SIG-M5 treated with dmso at 0.1 percent for 504 hours (cell line): ENCODE measurements at regions not wholly inside any gene's neighbourhood (a gene's known extent, or its start where the extent isn't known, plus 50 kb on each side); places are given as distances from the start of the nearest gene placed in this dataset.

ENCODE experiments used
- DNase-seq: peaks from one replicate; lab custom pipeline; 2025; ENCODE audit not compliant: unreplicated experiment; lab: John Stamatoyannopoulos, UW

- no peak for DNase-seq
Measured at GRCh38 chr16:49081554-49081953, 200.1 kb downstream of the CBLN1 start.

DNA sequence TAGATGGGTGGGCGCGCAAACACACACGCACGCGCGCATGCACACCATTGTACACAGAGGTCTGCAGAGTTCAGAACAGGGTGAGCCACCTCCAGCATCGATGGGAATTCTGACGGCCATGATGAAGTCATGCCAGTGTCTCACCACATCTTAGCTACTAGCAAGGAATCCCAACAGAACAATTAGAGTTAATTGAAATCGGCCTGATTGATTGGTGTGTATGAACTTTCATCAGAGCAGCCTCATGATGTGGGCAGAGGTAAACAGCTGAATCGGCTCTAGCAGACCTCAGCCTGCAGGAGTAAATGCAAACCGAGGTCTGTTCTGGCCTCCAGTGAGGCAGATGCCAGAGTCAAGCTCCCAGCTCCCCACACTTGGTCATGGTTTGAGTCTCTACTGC lies 200.6 kb downstream of the CBLN1 start:
- DNase-seq = no peak

DNA sequence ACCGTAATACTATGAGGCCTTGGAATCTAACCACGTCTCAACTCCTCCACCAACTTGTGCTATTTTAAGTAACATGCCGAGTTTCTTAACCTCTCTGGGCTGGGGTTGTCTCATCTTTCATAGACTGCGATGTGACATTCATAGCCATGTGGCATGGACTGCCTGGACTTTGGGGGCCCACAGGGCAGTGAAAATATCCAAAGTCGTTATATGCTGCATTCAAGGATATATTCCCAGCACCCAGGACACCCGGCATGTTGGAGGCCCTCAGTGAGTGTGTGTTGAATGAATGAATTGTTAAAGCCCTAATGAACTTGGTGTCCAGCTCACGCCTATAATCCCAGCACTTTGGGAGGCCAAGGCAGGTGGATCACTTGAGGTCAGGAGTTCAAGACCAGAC lies 203.1 kb downstream of the CBLN1 start:
- DNase-seq = no peak

GRCh38 chr16:49078104-49078503 lies 203.5 kb downstream of the CBLN1 start:
- DNase-seq = no peak

- DNase-seq = no peak
Measured at GRCh38 chr16:49075709-49076108, 205.9 kb downstream of the CBLN1 start.

- no peak for DNase-seq
Measured at GRCh38 chr16:49068224-49068623, 213.4 kb downstream of the CBLN1 start.

DNA sequence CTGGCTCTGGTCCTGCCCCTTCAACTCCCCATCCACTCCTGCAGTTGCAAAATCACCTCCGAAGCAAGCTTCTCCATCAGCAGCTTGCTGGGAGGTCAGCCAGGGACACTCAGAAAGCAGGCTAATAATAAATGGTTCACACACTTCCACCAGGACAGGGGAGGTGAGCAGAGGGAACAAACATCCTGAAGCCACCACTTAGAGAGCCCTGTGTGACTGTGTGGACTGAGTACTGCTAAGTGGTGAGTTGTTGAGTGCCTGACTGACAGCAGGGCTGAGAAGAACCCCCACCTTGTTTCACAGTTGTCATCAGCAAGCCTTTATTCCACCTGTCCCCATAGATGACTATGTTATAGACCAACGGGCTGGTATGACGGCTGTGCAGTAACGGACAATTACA lies 213.9 kb downstream of the CBLN1 start:
- no peak for DNase-seq

DNA sequence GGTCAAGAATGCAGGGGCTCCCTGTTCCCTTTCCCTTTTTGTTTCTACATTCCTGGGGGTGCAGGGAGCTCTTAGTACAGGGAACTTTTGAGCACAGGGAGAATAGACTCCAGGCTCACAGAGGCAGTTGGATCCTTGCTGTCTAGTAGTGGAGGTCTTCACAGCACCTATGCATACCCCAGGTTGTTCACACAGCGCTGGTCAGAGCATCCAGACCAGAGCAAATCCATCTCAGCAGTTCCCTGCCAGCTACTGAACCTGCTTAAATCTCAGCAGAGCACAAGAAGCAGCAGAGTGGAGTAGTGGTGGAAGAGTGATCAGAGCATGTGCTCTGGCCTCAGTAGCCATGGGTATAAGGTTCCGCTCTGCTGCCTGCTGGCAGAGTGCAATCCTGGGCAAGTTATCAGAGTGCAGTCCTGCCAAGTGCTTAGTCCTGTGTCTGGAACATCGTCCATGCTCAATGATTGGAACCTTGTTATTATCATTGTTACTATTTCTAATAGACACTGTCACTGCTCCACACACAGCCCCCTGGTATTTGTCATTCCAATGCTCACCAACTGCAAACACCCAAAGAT lies 220.4 kb downstream of the CBLN1 start:
- no peak for DNase-seq

GRCh38 chr16:49060728-49061127 lies 220.9 kb downstream of the CBLN1 start:
- no peak for DNase-seq

DNA sequence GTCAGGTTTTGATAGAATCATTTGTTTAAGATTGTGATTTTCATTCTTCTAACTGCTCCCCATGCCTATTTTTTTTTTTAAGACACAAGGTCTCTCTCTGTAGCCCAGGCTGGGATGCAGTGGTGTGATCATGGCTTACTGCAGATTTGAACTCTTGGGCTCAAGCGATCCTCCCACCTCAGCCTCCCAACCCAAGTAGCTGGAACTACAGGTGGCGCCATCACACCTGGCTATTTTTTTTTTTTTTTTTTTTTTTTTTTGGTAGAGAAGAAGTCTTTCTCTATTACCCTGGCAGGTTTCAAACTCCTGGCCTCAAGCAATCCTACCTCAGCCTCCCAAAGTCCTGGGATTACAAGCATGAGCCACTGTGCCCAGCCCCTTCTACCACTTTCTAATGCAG lies 223.3 kb downstream of the CBLN1 start:
- DNase-seq = no peak

- DNase-seq = no peak
Measured at GRCh38 chr16:49057936-49058335, 223.7 kb downstream of the CBLN1 start.

GRCh38 chr16:49057391-49057790 lies 224.2 kb downstream of the CBLN1 start:
- no peak for DNase-seq

- no peak for DNase-seq
Measured at GRCh38 chr16:49056546-49056945, 225.1 kb downstream of the CBLN1 start.

- no peak for DNase-seq
Measured at GRCh38 chr16:49055824-49056545, 225.7 kb downstream of the CBLN1 start.

DNA sequence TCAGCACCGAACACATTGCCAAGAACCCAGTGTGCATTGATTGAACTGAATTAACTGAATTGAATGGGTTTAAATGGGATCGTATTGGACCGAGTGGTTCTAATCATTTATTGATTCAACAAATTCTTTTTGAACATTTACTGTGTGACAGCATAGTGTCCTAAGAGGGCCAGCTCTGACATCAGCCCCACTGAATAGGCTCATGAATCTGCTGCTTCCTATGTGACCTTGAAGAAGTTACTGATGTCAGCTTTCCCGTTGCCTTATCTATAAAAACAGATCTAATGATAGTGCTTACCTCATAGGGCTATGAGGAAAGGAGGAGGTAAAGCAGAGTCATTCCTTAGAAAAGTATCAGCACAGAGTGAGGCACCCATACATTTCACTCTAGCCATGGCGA lies 226.3 kb downstream of the CBLN1 start:
- no peak for DNase-seq

GRCh38 chr16:49054606-49055005 lies 227.0 kb downstream of the CBLN1 start:
- no peak for DNase-seq

- DNase-seq = no peak
Measured at GRCh38 chr16:49052846-49053245, 228.8 kb downstream of the CBLN1 start.

DNA sequence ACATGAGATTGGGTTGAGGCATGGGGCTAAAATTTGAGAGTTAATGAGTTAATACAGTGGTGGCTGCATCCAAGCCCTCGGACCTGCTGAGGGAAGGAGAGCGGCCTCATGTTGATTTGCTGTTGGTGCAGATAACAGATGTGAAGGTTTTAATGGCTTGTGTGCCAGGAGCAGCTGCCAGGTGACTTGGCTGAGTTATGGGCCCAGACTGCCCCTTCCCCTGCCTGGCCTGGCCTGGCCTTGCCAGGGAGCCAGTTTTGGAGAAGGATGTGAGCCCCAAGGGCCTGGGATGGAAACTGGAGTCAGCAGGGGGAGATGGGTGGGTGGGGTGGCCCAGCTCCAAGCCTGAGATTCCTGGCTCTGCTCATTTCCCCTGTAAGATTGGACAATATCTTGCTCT lies 230.1 kb downstream of the CBLN1 start:
- DNase-seq = no peak

GRCh38 chr16:49050607-49051006 lies 231.0 kb downstream of the CBLN1 start:
- DNase-seq = no peak

DNA sequence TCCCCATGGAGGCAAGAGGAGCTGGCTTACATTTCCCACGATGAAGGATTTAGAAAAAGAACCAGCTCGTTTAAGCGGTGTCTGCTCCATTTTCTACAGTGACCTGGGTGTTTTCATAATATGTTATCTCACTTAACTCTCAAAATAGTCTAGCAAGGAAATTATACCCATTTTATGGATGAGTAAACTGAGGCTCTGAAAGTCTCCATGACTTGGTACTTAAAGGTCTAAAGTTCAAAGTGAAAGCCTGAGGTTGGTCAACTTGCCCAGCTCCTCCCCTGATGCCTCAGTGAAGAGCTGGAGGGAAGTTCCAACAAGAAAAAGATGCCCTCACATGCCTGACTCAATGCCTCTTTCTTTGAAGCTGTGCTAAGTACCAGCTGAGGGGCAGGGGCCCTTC lies 232.0 kb downstream of the CBLN1 start:
- DNase-seq = no peak

- no peak for DNase-seq
Measured at GRCh38 chr16:49049191-49049590, 232.4 kb downstream of the CBLN1 start.

- DNase-seq = no peak
Measured at GRCh38 chr16:49048557-49048956, 233.1 kb downstream of the CBLN1 start.

DNA sequence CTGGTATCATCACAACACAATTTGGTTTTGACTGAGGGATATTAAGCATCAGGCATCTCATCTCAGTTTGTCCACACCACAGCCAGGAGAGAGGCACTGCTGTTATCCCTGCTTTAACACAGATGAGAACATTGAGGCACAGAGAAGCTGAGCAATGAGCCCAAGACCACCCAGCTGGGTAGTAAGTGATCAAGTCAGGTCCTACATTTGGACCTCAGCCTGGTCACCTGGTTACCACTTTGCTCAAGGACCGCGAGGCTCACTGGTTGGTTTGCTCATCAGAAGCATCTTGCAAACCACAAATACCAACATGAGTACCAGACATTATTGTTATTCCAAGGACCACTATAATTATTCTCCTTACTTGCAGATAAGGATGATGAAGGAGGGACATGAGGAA lies 245.5 kb downstream of the CBLN1 start:
- no peak for DNase-seq
